GM12878 (cell line): ENCODE measurements at regions not wholly inside any gene's neighbourhood (a gene's known extent, or its start where the extent isn't known, plus 50 kb on each side); places are given as distances from the start of the nearest gene placed in this dataset.

Source experiments
- ATAC-seq: fragments of 200-7000 bp; cut with Tn5 transposase; 3 replicates; pipeline ENCODE4 v1.9.1; 2020; ENCODE audit warnings: mild to moderate bottlenecking, moderate library complexity
- BruUV-seq: library from RNA; stranded (reverse); fragments of 400-500 nt; replicated peaks from 2 replicates; lab custom pipeline; 2021; lab: Mats Ljungman, UMichigan
- CTCF ChIA-PET: fragments of 300-600 bp; sonication (Branson Sonifier 250); formaldehyde crosslinking; extraction: SDS; loops from one replicate; lab custom pipeline; 2021; ENCODE audit warnings: inconsistent platforms; lab: Yijun Ruan, JAX
- POLR2A ChIA-PET: fragments of 350-600 bp; formaldehyde crosslinking; extraction: SDS; loops from one replicate; lab custom pipeline; 2021; ENCODE audit warnings: inconsistent platforms; lab: Charles Lee
- RAD21 ChIA-PET: fragments of 300-600 bp; sonication (Branson Sonifier 250); formaldehyde crosslinking; loops from one replicate; lab custom pipeline; 2023; ENCODE audit warnings: antibody characterized with exemption; ENCODE audit not compliant: unreplicated experiment; lab: Charles Lee
- SMC1A ChIA-PET: fragments of 300-600 bp; sonication (Branson Sonifier 250); formaldehyde crosslinking; loops from one replicate; lab custom pipeline; 2023; ENCODE audit not compliant: unreplicated experiment, uncharacterized antibody; lab: Charles Lee
- DNase-seq: peaks from one replicate; pipeline ENCODE4 v3.0.0-alpha.2; 2011; ENCODE audit warnings: low read depth, low spot score
- FAIRE-seq: peaks from 3 replicates; lab custom pipeline; 2011; peaks lifted over from hg19 to GRCh38; lab: Jason Lieb, UNC
- H2AFZ ChIP-seq: 2 replicates; pipeline ENCODE4 v1.6.0; 2011; ENCODE audit warnings: low read depth, low read length, control low read depth; ENCODE audit not compliant: control insufficient read depth
- H3K27ac ChIP-seq: 2 replicates; pipeline ENCODE4 v1.5.1; 2011; ENCODE audit warnings: control low read depth; ENCODE audit not compliant: control insufficient read depth, insufficient read depth
- H3K27me3 ChIP-seq, 2 experiments: replicated peaks in 1 of 2; 2 replicates each; pipeline versions ENCODE4 v1.6.0 to v1.6.1; 2011; ENCODE audit warnings: low read length in 1 of 2; ENCODE audit not compliant: control insufficient read depth in 2 of 2, insufficient read depth in 2 of 2
- H3K36me3 ChIP-seq, 2 experiments: 2 replicates each; pipeline ENCODE4 v1.5.1; 2011; ENCODE audit warnings: low read length in 1 of 2; ENCODE audit not compliant: control insufficient read depth in 2 of 2, insufficient read depth in 2 of 2
- H3K4me1 ChIP-seq: 2 replicates; pipeline ENCODE4 v1.6.1; 2011; ENCODE audit warnings: mild to moderate bottlenecking, low read length, moderate library complexity, mixed read lengths; ENCODE audit not compliant: control insufficient read depth, insufficient read depth
- H3K4me2 ChIP-seq: 2 replicates; pipeline ENCODE4 v1.6.0; 2011; ENCODE audit warnings: control low read depth; ENCODE audit not compliant: control insufficient read depth, insufficient read depth
- H3K4me3 ChIP-seq: fragments of 200-600 bp; sonication (generic); 2 replicates; pipeline ENCODE4 v1.5.1; 2016
- H3K79me2 ChIP-seq: 2 replicates; pipeline ENCODE4 v1.6.0; 2011; ENCODE audit warnings: low read length; ENCODE audit not compliant: control insufficient read depth, insufficient read depth
- H3K9ac ChIP-seq: 2 replicates; pipeline ENCODE4 v1.8.0; 2011; ENCODE audit warnings: low read length, control low read depth, mixed read lengths; ENCODE audit not compliant: control insufficient read depth, insufficient read depth
- H3K9me3 ChIP-seq: replicated peaks from 3 replicates; pipeline ENCODE4 v1.5.1; 2011; ENCODE audit warnings: mild to moderate bottlenecking, low read length; ENCODE audit not compliant: control insufficient read depth, insufficient read depth
- H4K20me1 ChIP-seq: 2 replicates; pipeline ENCODE4 v1.6.0; 2011; ENCODE audit not compliant: control insufficient read depth, insufficient read depth
- ATF7 ChIP-seq: fragments of 450-650 bp; IDR thresholded peaks from 2 replicates; pipeline ENCODE4 v1.6.1; 2016; ENCODE audit warnings: low read depth, mild to moderate bottlenecking
- CHD4 ChIP-seq: fragments of 200-600 bp; sonication (generic); IDR thresholded peaks from 2 replicates; pipeline ENCODE4 v1.6.1; 2016; ENCODE audit warnings: mild to moderate bottlenecking
- CREM ChIP-seq: IDR thresholded peaks from 2 replicates; pipeline ENCODE4 v1.6.1; 2014; ENCODE audit warnings: antibody characterized with exemption, low read depth
- CTCF ChIP-seq, 3 experiments: IDR thresholded peaks in 2 of 3; conservative IDR thresholded peaks in 1 of 3; 2 replicates each; pipeline ENCODE4 v1.5.1; 2011; ENCODE audit warnings: low read depth in 3 of 3, low read length in 3 of 3, mild to moderate bottlenecking in 3 of 3, control low read depth in 2 of 3, moderate library complexity in 2 of 3, inconsistent platforms in 1 of 3, mixed read lengths in 1 of 3; ENCODE audit not compliant: control insufficient read depth in 2 of 3, insufficient read depth in 1 of 3; ENCODE audit errors: extremely low read depth in 1 of 3
- DPF2 ChIP-seq: fragments of 450-650 bp; IDR thresholded peaks from 2 replicates; pipeline ENCODE4 v1.6.1; 2017; ENCODE audit warnings: mild to moderate bottlenecking
- EP300 ChIP-seq, 2 experiments: fragments of 150-350 bp in 1 of 2; IDR thresholded peaks; 2 replicates each; pipeline ENCODE4 v1.6.1; 2011 to 2012; ENCODE audit warnings: low read depth in 2 of 2, low read length in 2 of 2, borderline replicate concordance in 1 of 2, improper control_type of control experiment in 1 of 2, inconsistent platforms in 1 of 2; ENCODE audit not compliant: control insufficient read depth in 1 of 2
- IKZF1 ChIP-seq: fragments of 450-650 bp; conservative IDR thresholded peaks from 2 replicates; pipeline ENCODE4 v1.6.1; 2017; ENCODE audit warnings: antibody characterized with exemption, mild to moderate bottlenecking
- IKZF2 ChIP-seq, 2 experiments: fragments of 450-650 bp; IDR thresholded peaks; 2 replicates each; pipeline ENCODE4 v1.6.1; 2017; ENCODE audit warnings: mild to moderate bottlenecking in 2 of 2, moderate library complexity in 2 of 2
- JUNB ChIP-seq: IDR thresholded peaks from 2 replicates; pipeline ENCODE4 v1.6.1; 2016; ENCODE audit warnings: antibody characterized with exemption, mild to moderate bottlenecking
- MTA2 ChIP-seq: fragments of 450-650 bp; IDR thresholded peaks from 2 replicates; pipeline ENCODE4 v1.6.1; 2016; ENCODE audit warnings: low read depth, mild to moderate bottlenecking, moderate library complexity
- MTA3 ChIP-seq: IDR thresholded peaks from 2 replicates; pipeline ENCODE4 v1.6.1; 2012; ENCODE audit warnings: low read length, inconsistent platforms, borderline replicate concordance
- MXI1 ChIP-seq: fragments of 150-350 bp; IDR thresholded peaks from 2 replicates; pipeline ENCODE4 v1.6.1; 2011; ENCODE audit warnings: low read depth, mild to moderate bottlenecking, inconsistent platforms, low read length, improper control_type of control experiment
- NFIC ChIP-seq: IDR thresholded peaks from 2 replicates; pipeline ENCODE4 v1.6.1; 2012; ENCODE audit warnings: low read depth, mild to moderate bottlenecking, inconsistent platforms, low read length, moderate library complexity
- NR2C1 ChIP-seq: fragments of 450-650 bp; IDR thresholded peaks from 2 replicates; pipeline ENCODE4 v1.6.1; 2017; ENCODE audit warnings: antibody characterized with exemption, mild to moderate bottlenecking, moderate library complexity
- NRF1 ChIP-seq: conservative IDR thresholded peaks from 2 replicates; pipeline ENCODE4 v1.6.1; 2011; ENCODE audit warnings: mild to moderate bottlenecking, low read depth, low read length, improper control_type of control experiment
- POLR2AphosphoS2 ChIP-seq: IDR thresholded peaks from 2 replicates; pipeline ENCODE4 v1.6.1; 2011; ENCODE audit warnings: low read depth, mild to moderate bottlenecking, low read length, improper control_type of control experiment, moderate library complexity
- RELB ChIP-seq: fragments of 450-650 bp; IDR thresholded peaks from 2 replicates; pipeline ENCODE4 v1.6.1; 2017; ENCODE audit warnings: low read depth, mild to moderate bottlenecking, moderate library complexity
- SMARCA5 ChIP-seq: fragments of 450-650 bp; IDR thresholded peaks from 2 replicates; pipeline ENCODE4 v1.6.1; 2017; ENCODE audit warnings: mild to moderate bottlenecking
- SRF ChIP-seq, 2 experiments: IDR thresholded peaks; 2 replicates each; pipeline ENCODE4 v1.6.1; 2011; ENCODE audit warnings: low read depth in 2 of 2, low read length in 2 of 2, mild to moderate bottlenecking in 1 of 2, moderate library complexity in 1 of 2
- ZNF207 ChIP-seq: fragments of 450-650 bp; IDR thresholded peaks from 2 replicates; pipeline ENCODE4 v1.6.1; 2014; ENCODE audit warnings: antibody characterized with exemption, mild to moderate bottlenecking, borderline replicate concordance
- WGBS: methylation state at CpG from one replicate; pipeline ENCODE4 v1.1.6; 2016; ENCODE audit warnings: low lambda C conversion rate; ENCODE audit not compliant: insufficient replicate concordance, insufficient coverage; ENCODE audit errors: missing lambda C conversion rate; 5-methylcytosine and 5-hydroxymethylcytosine counted together
- in situ Hi-C: fragments of 300-500 bp; cut with MboI; formaldehyde crosslinking; loops from 9 replicates; pipeline ENCODE4 v1.14.3; 2018; ENCODE audit warnings: mixed read lengths
- intact Hi-C: fragments of 100-400 bp; cut with micrococcal nuclease; formaldehyde crosslinking; loops from one replicate; pipeline ENCODE4 v1.14.2; 2022; ENCODE audit not compliant: unreplicated experiment

DNA sequence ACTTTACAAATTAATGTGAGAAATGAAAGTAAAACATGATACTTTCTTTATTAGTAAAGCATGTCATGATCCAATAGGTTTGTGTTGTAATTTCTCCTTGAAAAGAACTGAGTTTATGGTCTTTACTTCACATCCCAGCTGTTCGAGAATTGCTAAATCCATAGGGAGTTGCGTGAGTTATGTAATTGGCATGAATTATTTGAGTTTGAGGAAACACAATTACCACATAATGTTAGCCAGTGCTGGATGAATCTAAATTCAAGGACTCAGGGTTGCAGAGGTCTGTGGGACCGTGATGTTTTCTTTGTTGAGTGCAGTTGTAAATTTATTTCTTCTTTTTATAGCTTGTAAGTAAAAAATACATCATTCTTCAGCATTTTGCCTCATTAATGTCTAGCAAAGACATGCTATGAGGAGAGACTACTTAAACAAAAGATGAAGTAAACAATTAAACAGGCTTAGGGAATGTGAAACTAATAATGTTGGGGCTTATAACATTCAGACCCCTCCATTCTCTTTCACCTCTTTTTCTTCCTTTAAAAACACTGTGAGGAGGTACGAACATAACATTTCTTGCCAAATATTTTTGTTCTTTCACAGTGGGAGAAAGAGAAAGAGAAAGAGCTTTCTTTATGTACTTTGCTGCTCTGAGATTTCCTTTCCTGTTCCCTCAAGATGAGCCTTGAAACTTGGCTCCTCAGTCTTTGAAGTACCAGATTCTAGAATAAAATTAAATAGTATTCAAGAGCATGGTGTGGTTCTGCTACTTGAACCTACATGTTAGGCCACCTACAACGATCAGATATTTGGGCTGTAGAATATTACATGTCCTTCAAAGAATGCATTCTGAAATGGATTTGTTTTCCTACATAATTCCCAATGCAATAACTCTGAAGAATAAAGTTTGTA is 159.6 kb upstream of the ANK2 start:
- H3K4me1 ChIP-seq: peaks cover 4% of the 10 kb centered on the region
- POLR2A ChIA-PET: interaction anchor here (0.5 to 2.9 kb wide), 6 partner anchors 9 to 382 kb away, joined by 3 to 10 read pairs (median 4); no protein-coding TSS in a partner anchor
- 28% methylated on average over 5 of the region's 5 CpGs for WGBS
- H3K36me3 ChIP-seq: no peaks in the 10 kb centered on the region
- TF ChIP-seq MXI1 (0 out of 2 replicates have a peak, but pooled peaks have one; percentile 28), MTA2 (peak; percentile 68), NFIC (peak; percentile 48; the same call in 1 of the 2 replicates), ZNF207 (no peak), RELB (peak; percentile 60), CHD4 (no peak), POLR2AphosphoS2 (no peak), MTA3 (no peak), IKZF2 (IDR thresholded peaks at IDR 0.05) (peak; percentile 58 to 67; a peak in 3 of 4 replicates), NR2C1 (0 out of 2 replicates have a peak, but pooled peaks have one; percentile 15), NRF1 (no peak), CTCF (IDR thresholded peaks at IDR 0.05 in 2 of 3, conservative IDR thresholded peaks at IDR 0.05 in 1 of 3; ENCODE audit: control insufficient read depth in 2 of 3, extremely low read depth in 1 of 3, insufficient read depth in 1 of 3, low read depth in 3 of 3, low read length in 3 of 3) (no peak), IKZF1 (peak; percentile 66; the same call in 1 of the 2 replicates), DPF2 (peak; percentile 59; the same call in 1 of the 2 replicates), JUNB (peak; percentile 77), ATF7 (0 out of 2 replicates have a peak, but pooled peaks have one; percentile 51), SMARCA5 (no peak), SRF (IDR thresholded peaks at IDR 0.05; ENCODE audit: low read depth in 2 of 2, low read length in 2 of 2) (no peak), EP300 (IDR thresholded peaks at IDR 0.05; ENCODE audit: borderline replicate concordance in 1 of 2, control insufficient read depth in 1 of 2, low read depth in 2 of 2, low read length in 2 of 2) (no peak), CREM (0 out of 2 replicates have a peak, but pooled peaks have one; percentile 21)
- no peaks in the 10 kb centered on the region for H3K27me3 ChIP-seq
- peak overlapping the region; percentile 41; the same call in 1 of the 2 replicates for H3K27ac ChIP-seq
- CTCF ChIA-PET: interaction anchor here (0.9 to 3.5 kb wide), 9 partner anchors 9 to 125 kb away, joined by 3 to 20 read pairs (median 4); no protein-coding TSS in a partner anchor
- H2AFZ ChIP-seq: peak overlapping the region; percentile 81
- DNase-seq (peak; percentile 23), FAIRE-seq (no peak), ATAC-seq (peak; percentile 67)
- H3K9ac ChIP-seq: peak overlapping the region; percentile 46; the same call in 1 of the 2 replicates
- peak overlapping the region; percentile 85 for H3K4me2 ChIP-seq
- H3K9me3 ChIP-seq: no peaks in the 10 kb centered on the region
- intact Hi-C loops (no loop called here), in situ Hi-C loops (no loop called here)
- H3K79me2 ChIP-seq: no peaks in the 10 kb centered on the region
- H4K20me1 ChIP-seq: no peaks in the 10 kb centered on the region
- RAD21 ChIA-PET: interaction anchor here (1.0 to 2.9 kb wide), 8 partner anchors 9 to 76 kb away, joined by 3 to 10 read pairs (median 6); no protein-coding TSS in a partner anchor
- TSS peak; percentile 55 for BruUV-seq
- SMC1A ChIA-PET: interaction anchor here (0.6 to 3.2 kb wide), 13 partner anchors 9 to 75 kb away, joined by 3 to 40 read pairs (median 5); no protein-coding TSS in a partner anchor
- H3K4me3 ChIP-seq: peak overlapping the region; percentile 42
